ENCODE measurements at regions not wholly inside any gene's neighbourhood (a gene's known extent, or its start where the extent isn't known, plus 50 kb on each side); places are given as distances from the start of the nearest gene placed in this dataset.

DNA sequence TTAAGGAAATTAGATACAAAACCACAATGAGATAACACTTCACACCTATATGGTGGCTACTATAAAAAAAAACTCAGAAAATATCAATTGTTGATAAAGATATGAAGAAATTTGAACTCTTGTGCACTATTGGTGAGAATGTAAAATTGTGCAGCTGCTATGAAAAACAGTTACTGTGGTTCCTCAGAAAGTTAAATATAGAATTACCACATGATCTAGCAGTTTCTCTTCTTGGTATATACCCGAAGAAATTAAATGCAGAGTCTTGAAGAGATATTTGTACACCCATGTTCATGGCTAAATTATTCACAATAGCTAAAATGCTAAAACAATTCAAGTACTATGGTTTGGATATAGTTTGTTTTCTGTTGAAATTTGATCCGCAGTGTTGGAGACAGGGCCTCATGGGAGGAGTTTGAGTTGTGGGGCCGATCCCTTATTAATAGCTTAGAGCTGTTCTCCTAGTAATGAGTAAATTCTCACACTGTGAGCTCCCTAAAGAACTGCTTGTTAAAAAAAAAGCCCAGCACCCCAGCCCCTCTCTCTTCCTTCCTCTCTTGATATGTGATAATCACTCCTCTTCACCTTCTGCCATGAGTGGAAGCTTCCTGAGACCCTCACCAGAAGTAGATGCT lies 1412.1 kb downstream of the PLA2G4A start:
- Histone ChIP-seq H3K36me3 (ENCODE audit: insufficient read depth, low read length) (no peaks in the 10 kb centered on the region), H3K27ac (ENCODE audit: low read depth, low read length) (no peak overlapping the region), H3K9me3 (ENCODE audit: insufficient read depth, low read depth, low read length) (no peaks in the 10 kb centered on the region), H3K4me1 (ENCODE audit: insufficient read depth, low read length) (no peaks in the 10 kb centered on the region), H3K4me3 (ENCODE audit: low read length) (no peak overlapping the region), H3K27me3 (ENCODE audit: insufficient read depth, low read length) (no peaks in the 10 kb centered on the region), H3K9ac (ENCODE audit: low read depth, low read length) (no peak overlapping the region)
- 100% methylated on average over 2 of the region's 3 CpGs for WGBS

- no peaks in the 10 kb centered on the region for H3K27me3 ChIP-seq (ENCODE audit: insufficient read depth, low read length)
- H3K27ac ChIP-seq (ENCODE audit: low read depth, low read length): no peak overlapping the region
- H3K9ac ChIP-seq (ENCODE audit: low read depth, low read length): no peak overlapping the region
- H3K4me1 ChIP-seq (ENCODE audit: insufficient read depth, low read length): no peaks in the 10 kb centered on the region
- no peaks in the 10 kb centered on the region for H3K36me3 ChIP-seq (ENCODE audit: insufficient read depth, low read length)
- WGBS: 100% methylated on average over 1 of the region's 4 CpGs
- no peak overlapping the region for H3K4me3 ChIP-seq (ENCODE audit: low read length)
- H3K9me3 ChIP-seq (ENCODE audit: insufficient read depth, low read depth, low read length): no peaks in the 10 kb centered on the region
Measured at GRCh38 chr1:188241629-188242028, 1412.9 kb downstream of the PLA2G4A start.

- no peaks in the 10 kb centered on the region for H3K4me1 ChIP-seq (ENCODE audit: insufficient read depth, low read length)
- H3K4me3 ChIP-seq (ENCODE audit: low read length): no peak overlapping the region
- no peaks in the 10 kb centered on the region for H3K9me3 ChIP-seq (ENCODE audit: insufficient read depth, low read depth, low read length)
- no peaks in the 10 kb centered on the region for H3K36me3 ChIP-seq (ENCODE audit: insufficient read depth, low read length)
- no peaks in the 10 kb centered on the region for H3K27me3 ChIP-seq (ENCODE audit: insufficient read depth, low read length)
- no peak overlapping the region for H3K27ac ChIP-seq (ENCODE audit: low read depth, low read length)
- 90% methylated on average over 3 of the region's 3 CpGs for WGBS
- H3K9ac ChIP-seq (ENCODE audit: low read depth, low read length): no peak overlapping the region
Measured at GRCh38 chr1:188243456-188243855, 1414.7 kb downstream of the PLA2G4A start.

GRCh38 chr1:188244681-188245080 lies 1415.9 kb downstream of the PLA2G4A start:
- H3K9me3 ChIP-seq (ENCODE audit: insufficient read depth, low read depth, low read length): no peaks in the 10 kb centered on the region
- H3K27ac ChIP-seq (ENCODE audit: low read depth, low read length): no peak overlapping the region
- H3K4me3 ChIP-seq (ENCODE audit: low read length): no peak overlapping the region
- H3K36me3 ChIP-seq (ENCODE audit: insufficient read depth, low read length): no peaks in the 10 kb centered on the region
- H3K4me1 ChIP-seq (ENCODE audit: insufficient read depth, low read length): no peaks in the 10 kb centered on the region
- no peak overlapping the region for H3K9ac ChIP-seq (ENCODE audit: low read depth, low read length)
- H3K27me3 ChIP-seq (ENCODE audit: insufficient read depth, low read length): no peaks in the 10 kb centered on the region
- 80% methylated on average over 1 of the region's 1 CpG for WGBS

GRCh38 chr1:188247255-188247654 lies 1418.5 kb downstream of the PLA2G4A start:
- Histone ChIP-seq H3K4me3 (ENCODE audit: low read length) (no peak overlapping the region), H3K4me1 (ENCODE audit: insufficient read depth, low read length) (no peaks in the 10 kb centered on the region), H3K27ac (ENCODE audit: low read depth, low read length) (no peak overlapping the region), H3K36me3 (ENCODE audit: insufficient read depth, low read length) (no peaks in the 10 kb centered on the region), H3K9me3 (ENCODE audit: insufficient read depth, low read depth, low read length) (no peaks in the 10 kb centered on the region), H3K9ac (ENCODE audit: low read depth, low read length) (no peak overlapping the region), H3K27me3 (ENCODE audit: insufficient read depth, low read length) (no peaks in the 10 kb centered on the region)
- WGBS: 94% methylated on average over 1 of the region's 1 CpG

- WGBS: 100% methylated on average over 2 of the region's 2 CpGs
- Histone ChIP-seq H3K9ac (ENCODE audit: low read depth, low read length) (no peak overlapping the region), H3K27me3 (ENCODE audit: insufficient read depth, low read length) (no peaks in the 10 kb centered on the region), H3K4me3 (ENCODE audit: low read length) (no peak overlapping the region), H3K36me3 (ENCODE audit: insufficient read depth, low read length) (no peaks in the 10 kb centered on the region), H3K9me3 (ENCODE audit: insufficient read depth, low read depth, low read length) (no peaks in the 10 kb centered on the region), H3K27ac (ENCODE audit: low read depth, low read length) (no peak overlapping the region), H3K4me1 (ENCODE audit: insufficient read depth, low read length) (no peaks in the 10 kb centered on the region)
Measured at GRCh38 chr1:188249811-188250210, 1421.1 kb downstream of the PLA2G4A start.

DNA sequence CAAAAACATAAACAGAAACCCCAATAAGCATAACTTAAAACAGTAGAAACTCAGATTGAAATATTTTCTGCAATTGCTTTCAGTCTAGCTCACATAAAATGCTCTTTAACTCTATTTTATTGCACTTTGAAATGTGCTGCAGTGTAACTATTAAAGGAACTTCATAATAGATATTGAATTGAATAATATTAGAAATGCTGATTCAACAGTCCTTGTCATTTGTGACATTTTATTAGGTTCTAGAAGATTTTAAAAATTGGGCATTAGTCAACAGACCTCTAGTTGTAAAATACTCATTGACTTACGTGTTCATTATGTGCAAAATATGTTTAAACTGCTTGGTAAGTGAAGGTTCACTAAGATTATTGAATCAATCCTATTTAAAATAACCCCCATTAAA lies 1422.3 kb downstream of the PLA2G4A start:
- H3K4me1 ChIP-seq (ENCODE audit: insufficient read depth, low read length): no peaks in the 10 kb centered on the region
- H3K27ac ChIP-seq (ENCODE audit: low read depth, low read length): no peak overlapping the region
- H3K9me3 ChIP-seq (ENCODE audit: insufficient read depth, low read depth, low read length): no peaks in the 10 kb centered on the region
- no peaks in the 10 kb centered on the region for H3K36me3 ChIP-seq (ENCODE audit: insufficient read depth, low read length)
- no peak overlapping the region for H3K9ac ChIP-seq (ENCODE audit: low read depth, low read length)
- H3K4me3 ChIP-seq (ENCODE audit: low read length): no peak overlapping the region
- H3K27me3 ChIP-seq (ENCODE audit: insufficient read depth, low read length): no peaks in the 10 kb centered on the region
- 100% methylated on average over 1 of the region's 1 CpG for WGBS

- Histone ChIP-seq H3K9ac (ENCODE audit: low read depth, low read length) (no peak overlapping the region), H3K36me3 (ENCODE audit: insufficient read depth, low read length) (no peaks in the 10 kb centered on the region), H3K4me1 (ENCODE audit: insufficient read depth, low read length) (no peaks in the 10 kb centered on the region), H3K27ac (ENCODE audit: low read depth, low read length) (no peak overlapping the region), H3K4me3 (ENCODE audit: low read length) (no peak overlapping the region), H3K9me3 (ENCODE audit: insufficient read depth, low read depth, low read length) (peaks cover 21% of the 10 kb centered on the region; the same call in 1 of the 2 replicates), H3K27me3 (ENCODE audit: insufficient read depth, low read length) (no peaks in the 10 kb centered on the region)
- WGBS: 89% methylated on average over 4 of the region's 4 CpGs
Measured at GRCh38 chr1:188261849-188262248, 1433.1 kb downstream of the PLA2G4A start.

- WGBS: 94% methylated on average over 1 of the region's 1 CpG
- Histone ChIP-seq H3K27ac (ENCODE audit: low read depth, low read length) (no peak overlapping the region), H3K9ac (ENCODE audit: low read depth, low read length) (no peak overlapping the region), H3K36me3 (ENCODE audit: insufficient read depth, low read length) (no peaks in the 10 kb centered on the region), H3K4me3 (ENCODE audit: low read length) (no peak overlapping the region), H3K4me1 (ENCODE audit: insufficient read depth, low read length) (no peaks in the 10 kb centered on the region), H3K9me3 (ENCODE audit: insufficient read depth, low read depth, low read length) (peaks cover 2% of the 10 kb centered on the region; the same call in 1 of the 2 replicates), H3K27me3 (ENCODE audit: insufficient read depth, low read length) (no peaks in the 10 kb centered on the region)
Measured at GRCh38 chr1:188269956-188270355, 1441.2 kb downstream of the PLA2G4A start.

DNA sequence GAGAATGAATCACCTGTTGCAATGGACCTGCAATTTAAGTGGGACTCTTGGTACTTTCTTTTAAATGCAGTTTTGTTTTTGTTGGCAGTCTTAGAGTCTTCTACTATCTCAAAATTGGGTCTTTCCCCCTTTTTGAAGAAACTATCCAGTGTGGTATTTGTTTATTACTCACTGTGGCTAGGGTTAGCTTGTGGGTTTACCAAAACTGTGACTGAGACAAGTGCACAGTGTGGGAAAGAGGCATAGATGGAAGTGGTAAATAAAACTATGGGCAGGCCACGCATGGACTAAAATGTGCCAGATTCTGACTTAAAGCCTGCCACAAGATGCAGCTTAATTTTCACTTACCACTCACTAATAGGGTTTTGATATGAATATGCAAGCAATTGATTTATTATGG lies 1441.7 kb downstream of the PLA2G4A start:
- Histone ChIP-seq H3K4me1 (ENCODE audit: insufficient read depth, low read length) (no peaks in the 10 kb centered on the region), H3K27me3 (ENCODE audit: insufficient read depth, low read length) (no peaks in the 10 kb centered on the region), H3K36me3 (ENCODE audit: insufficient read depth, low read length) (no peaks in the 10 kb centered on the region), H3K27ac (ENCODE audit: low read depth, low read length) (no peak overlapping the region), H3K4me3 (ENCODE audit: low read length) (no peak overlapping the region), H3K9ac (ENCODE audit: low read depth, low read length) (no peak overlapping the region), H3K9me3 (ENCODE audit: insufficient read depth, low read depth, low read length) (peaks cover 2% of the 10 kb centered on the region; the same call in 1 of the 2 replicates)
- 100% methylated on average over 1 of the region's 1 CpG for whole genome bisulfite sequencing

DNA sequence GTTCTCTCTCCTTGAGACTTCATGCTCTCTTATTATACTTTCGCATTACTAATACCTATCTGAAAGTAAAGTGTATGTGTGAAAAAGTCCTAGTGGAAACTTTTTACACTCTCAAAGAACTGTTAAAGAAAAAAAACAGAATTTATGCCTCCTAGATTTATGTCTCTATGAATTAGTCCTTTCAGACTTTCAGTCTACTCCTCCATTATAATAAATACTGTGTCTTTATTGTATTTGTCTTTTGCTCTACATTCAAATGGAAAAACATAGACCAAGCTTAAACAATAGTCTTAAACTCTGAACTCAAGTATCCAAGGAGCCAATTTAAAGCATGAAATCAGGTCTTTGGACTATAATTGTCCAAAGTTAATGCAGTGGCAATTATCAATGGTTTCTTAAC lies 1449.0 kb downstream of the PLA2G4A start:
- Histone ChIP-seq H3K9me3 (ENCODE audit: insufficient read depth, low read depth, low read length) (no peaks in the 10 kb centered on the region), H3K4me3 (ENCODE audit: low read length) (no peak overlapping the region), H3K36me3 (ENCODE audit: insufficient read depth, low read length) (no peaks in the 10 kb centered on the region), H3K27me3 (ENCODE audit: insufficient read depth, low read length) (no peaks in the 10 kb centered on the region), H3K9ac (ENCODE audit: low read depth, low read length) (no peak overlapping the region), H3K27ac (ENCODE audit: low read depth, low read length) (no peak overlapping the region), H3K4me1 (ENCODE audit: insufficient read depth, low read length) (no peaks in the 10 kb centered on the region)
- no CpG with 5 or more reads among the region's 1 CpG for WGBS

DNA sequence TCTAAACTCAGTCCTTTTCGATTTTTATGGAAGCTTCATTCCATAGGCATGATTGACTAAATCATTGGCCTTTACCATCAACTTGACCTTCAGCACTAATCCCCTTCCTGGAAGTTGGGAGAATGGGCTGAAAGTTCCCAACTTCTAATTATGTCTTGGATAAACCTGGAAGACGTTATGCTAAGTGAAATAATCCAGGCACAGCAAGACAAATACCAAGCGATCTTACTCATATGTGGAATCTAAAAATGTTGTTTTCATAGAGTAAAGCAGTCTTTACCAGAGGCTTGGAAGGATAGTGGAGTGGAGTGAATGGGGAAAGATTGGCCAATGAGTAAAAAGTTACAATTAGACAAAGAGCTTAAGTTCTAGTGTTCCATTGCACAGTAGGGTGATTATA lies 1453.2 kb downstream of the PLA2G4A start:
- H3K27ac ChIP-seq (ENCODE audit: low read depth, low read length): no peak overlapping the region
- 96% methylated on average over 3 of the region's 3 CpGs for WGBS

More for the DNA sequence above, 1453.2 kb downstream of the PLA2G4A start:
- Histone ChIP-seq H3K4me3 (ENCODE audit: low read length) (no peak overlapping the region), H3K9me3 (ENCODE audit: insufficient read depth, low read depth, low read length) (no peaks in the 10 kb centered on the region), H3K27me3 (ENCODE audit: insufficient read depth, low read length) (no peaks in the 10 kb centered on the region), H3K9ac (ENCODE audit: low read depth, low read length) (no peak overlapping the region), H3K4me1 (ENCODE audit: insufficient read depth, low read length) (no peaks in the 10 kb centered on the region), H3K36me3 (ENCODE audit: insufficient read depth, low read length) (no peaks in the 10 kb centered on the region)

Data from HUES64 (cell line).